RWPE2 (cell line): ENCODE measurements at regions not wholly inside any gene's neighbourhood (a gene's known extent, or its start where the extent isn't known, plus 50 kb on each side); places are given as distances from the start of the nearest gene placed in this dataset.

Source experiments
- ATAC-seq: fragments of 200-7000 bp; cut with Tn5 transposase; 3 replicates; pipeline ENCODE4 v1.9.1; 2021; ENCODE audit warnings: low read depth
- DNase-seq: peaks from one replicate; pipeline ENCODE4 v3.0.0-alpha.2; 2020; ENCODE audit warnings: low spot score
- H3K27ac ChIP-seq: fragments of 450-650 bp; 2 replicates; pipeline ENCODE4 v1.5.1; 2017; ENCODE audit warnings: mild to moderate bottlenecking; ENCODE audit not compliant: poor library complexity, severe bottlenecking
- H3K27me3 ChIP-seq: fragments of 250-450 bp; sonication (Bioruptor Pico); 2 replicates; pipeline ENCODE4 v1.5.1; 2021; ENCODE audit warnings: mild to moderate bottlenecking, moderate library complexity; ENCODE audit not compliant: insufficient read depth, poor library complexity, severe bottlenecking
- H3K36me3 ChIP-seq: fragments of 250-450 bp; sonication (Bioruptor Pico); 2 replicates; pipeline ENCODE4 v1.5.1; 2020; ENCODE audit warnings: low read depth, mild to moderate bottlenecking, moderate library complexity
- H3K4me1 ChIP-seq: fragments of 250-450 bp; sonication (Bioruptor Pico); 2 replicates; pipeline ENCODE4 v1.5.1; 2021; ENCODE audit warnings: mild to moderate bottlenecking, moderate library complexity; ENCODE audit not compliant: insufficient read depth, poor library complexity, severe bottlenecking
- H3K4me3 ChIP-seq: fragments of 250-450 bp; sonication (Bioruptor Pico); 2 replicates; pipeline ENCODE4 v1.5.1; 2021; ENCODE audit warnings: mild to moderate bottlenecking, moderate library complexity; ENCODE audit not compliant: severe bottlenecking
- H3K9me3 ChIP-seq: fragments of 250-450 bp; sonication (Bioruptor Pico); 2 replicates; pipeline ENCODE4 v1.5.1; 2021; ENCODE audit warnings: mild to moderate bottlenecking, moderate library complexity; ENCODE audit not compliant: severe bottlenecking
- TF ChIP-seq, protein P1 (sequence below): fragments of 450-650 bp; IDR thresholded peaks from one replicate; pipeline ENCODE4 v1.5.1; 2017; ENCODE audit warnings: mild to moderate bottlenecking, moderate library complexity; ENCODE audit not compliant: poor library complexity, severe bottlenecking

DNA sequence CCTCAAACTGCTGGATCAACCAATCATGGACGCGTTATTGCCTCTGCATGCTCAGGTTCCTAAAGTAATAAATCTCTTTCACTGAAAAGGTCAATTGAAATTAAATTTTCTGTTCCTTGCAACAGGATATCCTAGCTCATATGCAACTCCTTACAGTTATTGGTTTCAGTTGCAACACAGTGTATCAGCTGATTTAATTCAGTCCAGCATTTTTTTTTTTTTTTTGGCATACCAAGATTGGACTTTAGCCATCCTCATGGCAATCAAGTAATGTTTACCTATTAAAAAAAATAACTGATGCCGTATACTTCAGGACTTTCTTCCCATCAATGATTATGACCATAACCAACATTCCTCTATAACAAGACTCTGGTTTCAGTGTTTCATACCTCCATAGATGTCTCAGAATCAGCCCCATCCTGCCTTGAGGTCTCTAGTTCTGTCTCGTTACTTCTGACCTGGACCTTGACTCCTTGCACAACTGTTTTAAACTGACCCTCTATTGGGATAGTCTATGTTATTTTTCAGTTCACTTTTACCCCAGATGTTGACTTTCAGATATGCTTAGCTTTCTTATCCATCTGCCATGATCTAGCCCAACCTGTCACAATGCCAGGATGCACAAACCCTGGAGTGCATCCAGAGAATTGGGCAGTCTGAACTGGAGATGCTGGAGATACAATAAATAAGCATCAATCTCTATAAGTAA lies 265.0 kb upstream of the GADL1 start:
- H3K4me3 ChIP-seq, result no peak overlapping the region
- no peaks in the 10 kb centered on the region for H3K36me3 ChIP-seq
- DNase-seq, result no peak
- ATAC-seq, result no peak
- H3K27ac ChIP-seq, result no peak overlapping the region
- no peaks in the 10 kb centered on the region for H3K9me3 ChIP-seq
- H3K4me1 ChIP-seq, result no peaks in the 10 kb centered on the region
- TF ChIP-seq, protein P1, sequence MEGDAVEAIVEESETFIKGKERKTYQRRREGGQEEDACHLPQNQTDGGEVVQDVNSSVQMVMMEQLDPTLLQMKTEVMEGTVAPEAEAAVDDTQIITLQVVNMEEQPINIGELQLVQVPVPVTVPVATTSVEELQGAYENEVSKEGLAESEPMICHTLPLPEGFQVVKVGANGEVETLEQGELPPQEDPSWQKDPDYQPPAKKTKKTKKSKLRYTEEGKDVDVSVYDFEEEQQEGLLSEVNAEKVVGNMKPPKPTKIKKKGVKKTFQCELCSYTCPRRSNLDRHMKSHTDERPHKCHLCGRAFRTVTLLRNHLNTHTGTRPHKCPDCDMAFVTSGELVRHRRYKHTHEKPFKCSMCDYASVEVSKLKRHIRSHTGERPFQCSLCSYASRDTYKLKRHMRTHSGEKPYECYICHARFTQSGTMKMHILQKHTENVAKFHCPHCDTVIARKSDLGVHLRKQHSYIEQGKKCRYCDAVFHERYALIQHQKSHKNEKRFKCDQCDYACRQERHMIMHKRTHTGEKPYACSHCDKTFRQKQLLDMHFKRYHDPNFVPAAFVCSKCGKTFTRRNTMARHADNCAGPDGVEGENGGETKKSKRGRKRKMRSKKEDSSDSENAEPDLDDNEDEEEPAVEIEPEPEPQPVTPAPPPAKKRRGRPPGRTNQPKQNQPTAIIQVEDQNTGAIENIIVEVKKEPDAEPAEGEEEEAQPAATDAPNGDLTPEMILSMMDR, result no peak
- no peaks in the 10 kb centered on the region for H3K27me3 ChIP-seq

DNA sequence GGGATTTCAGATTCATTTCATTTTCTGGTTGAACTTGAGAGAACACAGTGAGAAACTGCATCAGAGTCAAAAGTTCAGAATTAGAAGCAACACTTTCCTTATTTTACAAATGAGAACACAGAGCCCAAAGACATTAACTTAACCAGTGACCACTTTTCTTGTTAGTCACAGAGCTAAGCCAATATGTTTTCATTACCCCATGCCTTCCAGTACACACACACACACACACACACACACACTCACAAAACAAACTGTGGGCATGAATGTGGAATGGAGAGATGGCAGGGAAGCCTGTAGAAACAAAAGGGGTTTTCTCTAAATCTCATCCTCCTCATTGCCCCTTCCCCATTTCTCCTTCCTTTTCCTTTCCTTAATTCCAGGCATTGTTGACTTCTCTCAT lies 267.4 kb upstream of the GADL1 start:
- Histone ChIP-seq H3K4me1 (peaks cover 17% of the 10 kb centered on the region), H3K27me3 (no peaks in the 10 kb centered on the region), H3K36me3 (no peaks in the 10 kb centered on the region), H3K4me3 (no peak overlapping the region), H3K9me3 (no peaks in the 10 kb centered on the region), H3K27ac (no peak overlapping the region)
- TF ChIP-seq, protein P1, result no peak
- DNase-seq, result no peak
- ATAC-seq, result no peak

DNA sequence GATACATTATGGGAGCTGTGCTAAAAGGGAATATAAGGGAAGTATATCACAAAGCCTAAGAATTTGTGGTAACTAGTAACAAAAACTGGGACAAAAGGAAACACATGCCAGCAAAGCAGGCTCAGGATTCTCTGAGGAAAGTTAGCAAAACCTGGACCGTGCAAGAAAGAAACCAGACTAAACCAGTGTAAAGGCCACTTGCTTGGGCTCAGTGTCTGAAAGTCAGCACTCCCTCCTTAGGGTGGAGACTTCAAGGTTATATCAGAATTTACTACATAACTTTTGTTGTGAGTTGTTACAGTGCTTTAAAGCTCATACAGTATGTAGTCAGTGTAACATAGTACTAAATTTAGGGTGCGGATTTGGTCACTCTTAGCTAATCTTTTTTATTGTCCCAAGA lies 269.9 kb upstream of the GADL1 start:
- Histone ChIP-seq H3K27me3 (no peaks in the 10 kb centered on the region), H3K36me3 (no peaks in the 10 kb centered on the region), H3K4me1 (peaks cover 19% of the 10 kb centered on the region), H3K27ac (no peak overlapping the region), H3K4me3 (no peak overlapping the region), H3K9me3 (no peaks in the 10 kb centered on the region)
- DNase-seq (no peak), ATAC-seq (no peak)
- TF ChIP-seq, protein P1, result no peak

DNA sequence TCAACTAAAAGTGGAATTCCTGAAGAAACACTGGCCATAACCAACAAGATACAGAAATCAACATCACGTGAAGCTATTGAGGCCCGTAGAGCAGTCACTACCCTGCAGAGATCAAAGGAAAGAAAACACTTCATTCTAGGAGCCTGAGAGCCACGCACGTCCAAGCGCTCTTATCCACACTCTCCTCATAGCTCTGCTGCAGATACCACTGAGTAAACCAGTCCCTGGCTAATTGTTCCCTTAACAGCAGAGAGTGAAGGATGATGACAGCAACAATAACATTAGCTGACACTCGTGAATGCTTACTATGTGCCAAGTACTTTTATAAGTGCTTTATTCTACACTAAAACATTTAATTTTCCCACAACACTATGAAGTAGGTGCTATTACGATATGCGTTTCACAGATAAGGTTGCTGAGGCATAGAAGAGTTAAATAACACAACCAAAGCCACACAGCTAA lies 271.0 kb upstream of the GADL1 start:
- ATAC-seq (no peak), DNase-seq (no peak)
- TF ChIP-seq, protein P1, result no peak

DNA sequence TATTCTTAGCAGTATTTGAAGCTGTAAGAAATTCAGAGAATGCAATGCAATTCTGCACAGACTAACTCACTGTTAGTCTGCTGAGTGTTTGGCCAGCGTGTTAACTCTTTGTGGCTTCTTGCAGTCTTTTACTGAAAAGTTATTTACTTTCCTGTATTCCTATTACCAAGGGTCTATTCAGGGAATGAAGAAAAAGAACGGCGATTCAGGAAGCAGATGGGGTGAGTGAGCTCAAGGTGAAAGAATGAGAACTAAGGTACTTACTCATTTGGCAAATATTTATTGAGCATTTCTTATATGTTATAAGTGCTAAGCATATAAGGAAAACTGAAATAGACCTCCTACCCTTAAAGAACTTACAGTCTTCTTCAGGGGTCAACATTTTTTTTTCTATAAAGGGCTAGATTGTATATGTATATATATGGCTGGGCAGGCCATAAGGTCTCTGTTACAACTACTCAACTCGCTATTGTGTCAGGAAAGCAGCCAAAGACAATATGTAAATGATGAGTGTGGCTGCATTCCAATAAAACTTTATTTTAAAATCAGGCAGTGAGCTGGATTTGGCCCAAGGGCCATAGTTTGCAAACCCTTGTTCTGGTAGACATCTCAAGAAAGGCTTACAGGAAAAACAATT lies 271.9 kb upstream of the GADL1 start:
- H3K4me1 ChIP-seq, result peaks cover 19% of the 10 kb centered on the region
- TF ChIP-seq, protein P1, result no peak
- DNase-seq, result no peak
- no peaks in the 10 kb centered on the region for H3K9me3 ChIP-seq
- H3K27me3 ChIP-seq, result no peaks in the 10 kb centered on the region
- peak overlapping the region; percentile 78 for H3K27ac ChIP-seq
- ATAC-seq, result peak; percentile 93
- H3K36me3 ChIP-seq, result no peaks in the 10 kb centered on the region
- no peak overlapping the region for H3K4me3 ChIP-seq

More for the DNA sequence above, 271.0 kb upstream of the GADL1 start:
- Histone ChIP-seq H3K27me3 (no peaks in the 10 kb centered on the region), H3K4me1 (peaks cover 19% of the 10 kb centered on the region), H3K4me3 (no peak overlapping the region), H3K36me3 (no peaks in the 10 kb centered on the region), H3K9me3 (no peaks in the 10 kb centered on the region), H3K27ac (peak overlapping the region; percentile 78)
